Spinal cord (tissue), 9 donors: ENCODE measurements at regions not wholly inside any gene's neighbourhood (a gene's known extent, or its start where the extent isn't known, plus 50 kb on each side); places are given as distances from the start of the nearest gene placed in this dataset.
"Not testable (repeated sequence)": the region's sequence is repeated elsewhere in the genome, so short reads cannot be mapped to it uniquely, and the experiment has no call there.

ENCODE experiments used
- DNase-seq, 6 donors: peaks; one replicate each; pipeline versions ENCODE4 v3.0.0 to v3.0.0-alpha.2; 2013 to 2015; ENCODE audit warnings: low spot score in 6 of 6, low read depth in 4 of 6
- H3K27ac ChIP-seq: one replicate; pipeline ENCODE4 v1.5.1; 2013; ENCODE audit warnings: low read depth, low read length, control low read depth
- H3K27me3 ChIP-seq: one replicate; pipeline ENCODE4 v1.6.1; 2013; ENCODE audit warnings: low read length; ENCODE audit not compliant: control insufficient read depth, insufficient read depth
- H3K36me3 ChIP-seq: one replicate; pipeline ENCODE4 v1.6.1; 2013; ENCODE audit warnings: low read length; ENCODE audit not compliant: control insufficient read depth, insufficient read depth
- H3K4me1 ChIP-seq: one replicate; pipeline ENCODE4 v1.6.1; 2013; ENCODE audit warnings: low read length; ENCODE audit not compliant: control insufficient read depth, insufficient read depth
- H3K4me3 ChIP-seq: one replicate; pipeline ENCODE4 v1.5.1; 2013; ENCODE audit warnings: low read depth, low read length, control low read depth
- H3K9me3 ChIP-seq: one replicate; pipeline ENCODE4 v1.6.1; 2013; ENCODE audit warnings: low read length; ENCODE audit not compliant: control insufficient read depth, insufficient read depth
- WGBS: methylation state at CpG from one replicate; pipeline ENCODE4 v1.1.5; 2013; ENCODE audit warnings: missing lambda C conversion rate; ENCODE audit not compliant: insufficient coverage; 5-methylcytosine and 5-hydroxymethylcytosine counted together
- donor health status: healthy.

DNA sequence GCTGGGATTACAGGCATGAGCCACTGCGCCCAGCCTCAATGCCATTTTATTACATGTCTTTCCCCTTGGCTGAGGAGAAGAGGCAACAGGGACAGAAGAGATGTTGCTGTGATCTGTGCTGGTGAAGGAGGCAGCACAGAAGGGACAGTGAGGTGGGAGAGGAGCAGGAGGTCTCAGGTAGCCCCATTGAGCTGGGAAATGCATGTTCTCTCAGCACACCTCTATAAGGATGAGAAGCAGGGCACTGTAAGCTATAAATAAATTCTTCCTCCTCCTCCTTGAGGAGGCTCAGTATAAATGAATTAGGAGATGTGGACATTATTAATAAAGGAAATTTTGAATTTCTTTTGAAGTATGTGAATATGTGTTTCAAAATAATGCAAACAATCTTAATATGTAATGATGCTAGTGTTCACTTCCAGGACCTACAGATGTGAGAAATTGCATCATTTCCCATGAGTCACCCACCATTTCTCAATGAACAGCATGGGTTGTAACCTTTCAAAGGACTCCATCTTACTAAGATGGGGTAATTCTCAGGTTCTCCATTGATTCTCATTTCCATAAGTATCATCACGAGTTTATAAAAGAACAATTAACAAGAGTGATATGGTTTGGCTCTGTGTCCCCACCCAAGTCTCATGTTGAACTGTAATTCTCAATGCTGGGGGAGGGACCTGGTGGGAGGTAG, 88.9 kb upstream of the ODAD2 start:
- no peaks in the 10 kb centered on the region for H3K4me1 ChIP-seq
- H3K4me3 ChIP-seq, result no peak overlapping the region
- no peak overlapping the region for H3K27ac ChIP-seq
- no peaks in the 10 kb centered on the region for H3K27me3 ChIP-seq
- WGBS, result no CpG with 5 or more reads among the region's 2 CpGs
- no peaks in the 10 kb centered on the region for H3K9me3 ChIP-seq
- DNase-seq, result no peak
- no peaks in the 10 kb centered on the region for H3K36me3 ChIP-seq

- not testable (repeated sequence) for DNase-seq, H3K9me3 ChIP-seq, H3K27me3 ChIP-seq, H3K4me3 ChIP-seq, H3K4me1 ChIP-seq, H3K36me3 ChIP-seq, H3K27ac ChIP-seq
- no CpG with 5 or more reads among the region's 2 CpGs for WGBS
Measured at GRCh38 chr10:28085760-28086159, 86.9 kb upstream of the ODAD2 start.

- H3K9me3 ChIP-seq, result no peaks in the 10 kb centered on the region
- H3K27ac ChIP-seq, result no peak overlapping the region
- no peaks in the 10 kb centered on the region for H3K36me3 ChIP-seq
- no CpG with 5 or more reads among the region's 2 CpGs for WGBS
- H3K4me3 ChIP-seq, result no peak overlapping the region
- H3K4me1 ChIP-seq, result no peaks in the 10 kb centered on the region
- DNase-seq, result no peak
- no peaks in the 10 kb centered on the region for H3K27me3 ChIP-seq
Measured at GRCh38 chr10:28082885-28083284, 84.0 kb upstream of the ODAD2 start.

GRCh38 chr10:28082316-28082715, 83.4 kb upstream of the ODAD2 start:
- Histone ChIP-seq H3K27ac (no peak overlapping the region), H3K27me3 (no peaks in the 10 kb centered on the region)
- no peak for DNase-seq

GRCh38 chr10:28077889-28078288, 79.0 kb upstream of the ODAD2 start:
- no peaks in the 10 kb centered on the region for H3K4me1 ChIP-seq
- no peaks in the 10 kb centered on the region for H3K36me3 ChIP-seq
- H3K27ac ChIP-seq, result no peak overlapping the region
- no peak for DNase-seq
- H3K4me3 ChIP-seq, result no peak overlapping the region
- no CpG with 5 or more reads among the region's 4 CpGs for WGBS
- no peaks in the 10 kb centered on the region for H3K27me3 ChIP-seq
- no peaks in the 10 kb centered on the region for H3K9me3 ChIP-seq

More at GRCh38 chr10:28082316-28082715, 83.4 kb upstream of the ODAD2 start:
- Histone ChIP-seq H3K36me3 (no peaks in the 10 kb centered on the region), H3K4me3 (no peak overlapping the region), H3K4me1 (no peaks in the 10 kb centered on the region), H3K9me3 (no peaks in the 10 kb centered on the region)

DNA sequence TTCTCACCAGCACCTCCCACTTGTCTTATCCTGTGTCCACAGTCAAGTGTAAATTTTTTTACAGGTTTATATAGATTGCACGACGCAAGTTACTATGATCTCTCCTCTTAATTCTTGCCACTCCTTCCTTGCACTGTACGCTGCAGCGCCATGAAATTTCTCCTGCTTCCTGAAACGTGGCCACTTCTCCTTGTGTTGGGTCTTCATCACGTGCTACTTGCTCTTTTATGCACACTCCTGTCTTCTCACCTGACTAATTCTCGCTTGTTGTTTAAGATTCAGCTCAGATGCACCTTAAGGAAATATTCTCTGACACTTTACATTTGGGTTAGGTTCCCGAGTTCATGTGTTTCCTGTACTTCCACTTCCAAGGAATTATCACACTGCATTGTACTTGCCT, 76.5 kb upstream of the ODAD2 start:
- Histone ChIP-seq H3K4me1 (no peaks in the 10 kb centered on the region), H3K36me3 (no peaks in the 10 kb centered on the region), H3K27ac (no peak overlapping the region), H3K4me3 (no peak overlapping the region), H3K27me3 (no peaks in the 10 kb centered on the region), H3K9me3 (no peaks in the 10 kb centered on the region)
- DNase-seq, result no peak
- 98% methylated on average over 8 of the region's 8 CpGs for WGBS

DNA sequence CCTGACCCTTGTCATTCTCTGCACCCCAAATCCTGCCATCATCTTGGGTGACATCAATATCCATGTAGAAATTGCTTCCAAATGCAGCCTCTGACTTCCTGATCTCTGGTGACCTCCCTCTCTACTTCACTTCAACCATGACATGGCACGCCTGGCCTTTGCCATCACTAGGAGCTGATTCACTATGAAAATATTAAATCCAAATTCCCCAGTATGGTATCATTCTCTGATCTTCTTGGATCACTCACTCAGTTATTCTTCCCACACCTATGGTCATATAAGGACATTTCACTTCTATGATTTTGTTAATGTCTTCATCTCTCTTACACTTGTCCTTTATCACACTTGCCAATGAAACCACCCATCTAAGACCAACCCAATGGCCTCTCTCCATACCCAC, 73.7 kb upstream of the ODAD2 start:
- Histone ChIP-seq H3K4me3 (no peak overlapping the region), H3K9me3 (no peaks in the 10 kb centered on the region), H3K36me3 (no peaks in the 10 kb centered on the region), H3K27me3 (no peaks in the 10 kb centered on the region), H3K4me1 (no peaks in the 10 kb centered on the region), H3K27ac (no peak overlapping the region)
- WGBS, result 89% methylated on average over 1 of the region's 1 CpG
- DNase-seq, result no peak

- Histone ChIP-seq H3K27ac (no peak overlapping the region), H3K4me1 (no peaks in the 10 kb centered on the region), H3K36me3 (no peaks in the 10 kb centered on the region), H3K27me3 (no peaks in the 10 kb centered on the region), H3K9me3 (no peaks in the 10 kb centered on the region), H3K4me3 (no peak overlapping the region)
- WGBS, result 70% methylated on average over 1 of the region's 5 CpGs
- no peak for DNase-seq
Measured at GRCh38 chr10:28060031-28060607, 61.2 kb upstream of the ODAD2 start.

- no peak for DNase-seq
- no peak overlapping the region for H3K4me3 ChIP-seq
- no peaks in the 10 kb centered on the region for H3K4me1 ChIP-seq
- WGBS, result 86% methylated on average over 2 of the region's 7 CpGs
- H3K36me3 ChIP-seq, result no peaks in the 10 kb centered on the region
- no peak overlapping the region for H3K27ac ChIP-seq
- no peaks in the 10 kb centered on the region for H3K27me3 ChIP-seq
- no peaks in the 10 kb centered on the region for H3K9me3 ChIP-seq
Measured at GRCh38 chr10:28058746-28059145, 59.9 kb upstream of the ODAD2 start.

GRCh38 chr10:28054228-28054860, 55.5 kb upstream of the ODAD2 start:
- Histone ChIP-seq H3K27ac (no peak overlapping the region), H3K27me3 (no peaks in the 10 kb centered on the region), H3K36me3 (no peaks in the 10 kb centered on the region), H3K4me1 (no peaks in the 10 kb centered on the region), H3K4me3 (no peak overlapping the region), H3K9me3 (no peaks in the 10 kb centered on the region)
- WGBS, result 97% methylated on average over 4 of the region's 5 CpGs
- DNase-seq, result no peak
